ENCODE measurements at regions not wholly inside any gene's neighbourhood (a gene's known extent, or its start where the extent isn't known, plus 50 kb on each side); places are given as distances from the start of the nearest gene placed in this dataset.

DNA sequence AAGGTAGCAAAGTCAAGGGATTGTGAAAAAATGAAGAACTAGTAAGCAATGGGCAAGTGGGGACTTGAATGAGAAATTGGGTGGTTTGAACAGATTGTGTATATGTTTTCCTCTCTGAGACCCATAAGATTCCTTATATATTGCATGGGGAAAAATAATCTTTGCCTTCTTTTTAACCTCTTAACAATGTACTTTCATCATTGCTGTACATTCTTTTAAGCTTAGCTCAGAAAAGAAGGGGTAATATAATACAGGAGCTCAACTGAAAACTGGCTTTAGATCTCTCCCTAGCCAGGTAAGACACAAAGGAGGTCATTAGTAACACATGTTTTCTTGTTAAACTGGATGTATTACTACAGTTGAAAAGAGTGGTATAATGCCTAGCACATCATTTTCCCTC is 287.2 kb downstream of the RNF144B start:
- no peak for DNase-seq

DNA sequence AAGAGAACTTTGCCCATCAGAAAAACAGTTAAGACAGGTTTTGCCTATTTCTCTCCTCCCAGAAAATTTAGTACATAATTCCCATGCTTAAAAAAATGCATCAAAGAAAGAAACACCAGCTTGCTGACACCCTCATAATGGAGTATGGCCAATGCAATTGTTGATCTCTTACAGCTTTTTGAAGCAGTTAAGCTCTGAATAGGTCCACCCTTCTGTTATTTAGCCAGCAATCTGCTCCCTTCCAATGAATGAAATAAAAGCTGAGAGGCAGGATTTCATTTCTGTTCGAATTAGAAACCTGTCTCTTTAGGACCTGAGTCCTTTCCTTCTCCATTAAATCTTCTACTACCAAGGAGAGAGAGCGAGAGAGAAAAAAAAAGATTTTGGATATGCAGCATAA is 288.7 kb downstream of the RNF144B start:
- DNase-seq: no peak

DNA sequence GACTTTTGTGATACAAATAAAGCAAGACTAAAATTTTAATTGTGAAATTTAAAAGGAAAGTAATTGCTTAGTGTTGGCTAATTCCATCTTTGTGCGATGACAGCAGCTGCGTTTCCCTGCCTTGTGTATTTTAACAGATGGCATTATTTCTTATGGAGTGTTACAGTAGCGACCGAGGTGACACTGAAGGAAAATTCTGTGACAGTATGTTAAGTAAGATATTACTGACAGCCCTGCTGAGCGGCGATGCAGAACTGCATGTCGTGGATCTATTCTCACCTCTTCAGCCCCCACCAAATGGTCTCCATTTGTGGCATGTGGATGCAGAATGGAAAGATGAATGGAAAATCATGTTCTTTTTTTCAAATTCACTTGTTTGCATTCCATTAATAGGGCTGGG is 289.4 kb downstream of the RNF144B start:
- no peak for DNase-seq

DNA sequence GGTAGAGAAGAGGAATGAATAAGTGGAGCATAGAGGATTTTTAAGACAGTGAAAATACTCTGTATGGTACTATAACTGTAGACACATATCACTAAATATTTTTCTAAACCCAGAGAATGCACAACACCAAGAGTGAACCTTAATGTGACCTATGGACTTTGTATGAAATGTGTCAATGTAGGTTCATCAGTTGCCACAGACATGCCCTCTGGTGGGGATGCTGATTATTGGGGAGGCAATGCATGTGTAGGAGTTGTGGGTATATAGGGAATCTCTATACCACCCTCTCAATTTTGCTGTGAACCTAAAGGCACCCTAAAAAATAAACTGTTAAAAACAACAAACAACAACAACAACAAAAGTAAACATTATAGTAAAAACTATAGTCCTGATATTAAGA is 293.7 kb downstream of the RNF144B start:
- no peak for DNase-seq

DNA sequence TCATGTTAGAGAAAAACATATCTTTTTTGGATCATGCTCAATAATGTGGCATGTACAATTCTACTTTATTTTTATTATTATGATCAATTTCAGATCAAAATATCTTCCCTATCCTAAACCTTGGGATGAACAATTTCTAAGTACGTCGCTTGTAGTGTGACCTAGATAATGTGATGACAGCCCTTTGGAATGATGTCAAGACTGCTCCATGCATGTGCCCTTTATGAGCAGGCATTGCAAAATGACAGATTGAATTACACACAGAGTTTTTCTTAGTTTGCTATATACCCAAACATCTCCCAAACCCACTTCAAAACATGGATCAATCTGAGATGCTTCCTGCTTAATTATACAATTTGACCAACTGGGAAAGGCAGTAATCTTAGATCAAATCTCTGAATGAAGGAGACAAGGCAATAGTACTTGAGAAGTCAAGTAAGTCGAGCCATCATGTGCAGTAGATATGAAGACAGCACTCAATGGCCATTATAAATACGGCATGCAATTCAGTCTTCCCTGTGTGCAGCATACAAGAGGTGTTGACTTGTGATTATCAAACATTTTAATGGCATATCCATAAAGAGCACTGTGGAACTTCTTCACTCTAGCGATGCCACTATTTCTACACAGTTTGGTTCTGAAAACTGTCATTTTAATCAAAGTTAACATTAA is 294.8 kb downstream of the RNF144B start:
- no peak for DNase-seq

DNA sequence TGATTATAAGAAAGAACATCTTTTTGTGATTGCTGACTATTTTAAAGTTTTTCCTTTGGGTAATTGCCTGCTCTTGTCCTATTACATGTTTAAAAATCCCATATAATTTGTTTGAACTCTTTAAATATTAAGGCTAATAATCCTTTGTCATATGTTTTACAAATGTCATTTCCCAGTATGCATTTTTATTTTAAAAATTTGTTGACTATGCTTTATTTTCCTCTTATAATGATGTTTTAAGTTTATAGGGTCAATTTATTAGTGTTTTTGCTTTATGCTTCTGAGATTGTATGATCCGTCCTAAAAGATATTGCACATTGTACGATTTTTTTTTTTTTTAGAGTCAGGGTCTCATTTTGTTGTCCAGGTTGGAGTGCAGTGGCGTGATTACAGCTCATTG is 297.2 kb downstream of the RNF144B start:
- no peak for DNase-seq

DNA sequence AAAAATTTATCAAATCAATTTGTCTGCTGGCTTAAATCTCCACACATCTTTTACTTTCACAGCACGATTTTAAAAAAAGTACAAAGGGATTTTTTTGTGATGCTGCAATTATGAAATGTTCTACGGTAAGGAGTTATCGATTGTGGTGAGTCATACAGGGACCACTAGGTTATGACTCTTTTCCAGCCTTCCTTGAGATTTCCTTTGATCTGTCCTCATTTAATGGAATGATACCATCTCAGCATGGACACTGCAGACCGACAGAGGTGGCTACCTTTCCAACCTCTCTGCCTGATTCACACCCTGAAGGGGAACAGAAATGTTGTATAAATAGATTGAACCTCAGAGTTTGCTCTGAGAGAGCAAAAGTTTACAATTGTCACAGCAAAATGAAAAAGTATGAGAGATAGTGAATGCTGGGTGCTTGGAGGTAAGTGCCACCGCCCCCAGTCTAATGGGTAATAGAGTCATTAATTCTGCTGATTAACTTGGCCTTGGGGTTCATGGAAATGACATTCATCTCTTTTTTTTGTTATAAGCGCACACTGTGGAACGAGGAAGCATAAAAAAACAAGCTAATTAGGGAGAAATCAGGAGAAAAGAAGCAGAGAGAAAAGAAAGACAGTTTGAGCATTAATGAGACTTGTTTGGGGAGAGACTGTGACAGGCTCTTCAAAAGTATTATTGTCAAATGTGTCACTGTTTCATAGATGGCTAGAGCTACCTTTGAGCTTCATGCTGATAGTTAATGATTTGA is 306.0 kb downstream of the RNF144B start:
- no peak for DNase-seq

DNA sequence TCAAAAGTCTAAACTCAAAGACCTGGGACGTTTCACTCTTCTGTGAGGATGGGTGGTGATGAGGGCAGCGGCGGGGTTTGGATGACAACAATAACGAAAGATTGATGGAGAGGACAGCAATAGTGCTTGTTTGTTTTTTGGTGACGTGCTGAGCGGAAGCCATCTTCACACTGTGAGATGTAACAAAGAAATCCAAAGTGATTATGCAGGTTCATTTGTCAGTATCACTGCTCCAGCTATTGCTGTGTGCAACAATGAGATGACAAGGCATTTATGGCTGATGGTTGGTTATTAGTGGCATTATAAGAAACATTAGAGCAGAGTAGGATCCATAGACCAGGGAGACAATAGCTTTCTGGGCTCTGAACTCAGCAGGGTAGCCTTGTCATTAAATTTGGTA is 306.7 kb downstream of the RNF144B start:
- no peak for DNase-seq

DNA sequence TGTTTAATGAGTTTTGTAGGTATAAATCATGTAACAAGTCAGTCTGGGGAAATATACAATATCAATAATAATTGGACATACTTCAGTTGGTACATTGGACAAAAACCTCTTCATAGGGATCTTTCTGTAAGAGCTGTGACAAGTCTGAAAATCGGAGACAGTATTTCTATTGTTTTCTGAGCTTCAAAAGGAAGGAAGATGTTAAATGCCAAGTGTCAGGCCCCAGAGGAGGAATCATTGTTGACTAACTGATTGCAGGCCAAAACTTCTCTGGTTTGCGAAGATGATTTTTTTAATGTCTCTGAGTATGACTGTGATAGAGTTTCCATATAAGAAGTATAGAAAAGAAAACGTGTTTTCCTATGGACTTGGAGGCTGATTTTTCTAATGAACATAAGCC is 316.4 kb downstream of the RNF144B start:
- DNase-seq: no peak

DNA sequence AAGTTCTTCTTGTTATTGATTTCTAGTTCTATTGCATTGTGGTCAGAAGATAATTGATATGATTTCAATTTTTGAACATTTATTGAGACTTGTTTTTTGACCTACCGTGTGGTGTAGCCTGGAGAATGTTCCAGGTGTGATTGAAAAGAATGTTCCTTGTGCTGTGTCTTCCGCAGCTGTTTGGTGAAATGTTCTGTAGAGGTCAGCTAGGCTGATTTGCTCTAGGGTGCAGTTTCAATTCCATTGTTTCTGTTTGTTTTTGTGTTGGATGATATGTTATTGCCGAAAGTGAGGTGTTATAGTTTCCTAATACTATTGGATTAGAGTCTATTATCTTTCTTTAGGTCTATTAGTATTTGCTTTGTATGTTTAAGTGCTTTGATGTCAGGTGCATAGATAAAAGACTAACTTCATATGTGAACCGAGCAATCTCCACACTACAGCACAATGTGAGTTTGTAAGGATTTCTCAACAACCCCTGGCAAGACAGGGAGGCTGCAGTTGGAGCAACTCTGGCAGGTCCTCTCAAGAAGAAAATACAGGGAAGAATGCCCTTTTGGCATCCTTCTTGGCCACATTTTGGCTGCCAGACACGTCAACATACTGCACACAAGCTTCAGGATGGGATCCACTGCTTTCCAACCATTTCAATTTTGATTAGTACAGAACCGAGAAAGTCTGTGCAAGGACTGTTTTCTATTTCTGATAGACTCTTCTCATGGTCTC is 320.7 kb downstream of the RNF144B start:
- DNase-seq: no peak

DNA sequence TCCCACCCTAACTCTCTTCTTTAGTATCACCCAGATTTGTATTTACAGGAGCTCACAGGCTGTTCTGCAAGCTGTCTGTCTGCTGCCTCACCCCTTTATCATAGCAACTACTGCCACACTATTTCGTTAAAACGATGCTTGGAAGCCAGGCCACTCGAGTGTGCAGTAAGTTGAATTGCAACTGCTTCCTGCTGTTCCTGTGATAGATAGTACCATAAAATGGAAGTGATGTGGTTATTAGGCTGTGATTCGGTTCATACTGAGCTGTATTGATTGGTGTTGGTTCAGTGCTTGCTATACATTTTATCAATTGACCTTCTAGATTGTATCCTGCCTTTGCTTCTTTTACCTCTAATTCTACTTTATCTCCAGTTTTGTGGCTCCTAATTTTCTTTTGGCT is 325.4 kb downstream of the RNF144B start:
- DNase-seq: no peak

DNA sequence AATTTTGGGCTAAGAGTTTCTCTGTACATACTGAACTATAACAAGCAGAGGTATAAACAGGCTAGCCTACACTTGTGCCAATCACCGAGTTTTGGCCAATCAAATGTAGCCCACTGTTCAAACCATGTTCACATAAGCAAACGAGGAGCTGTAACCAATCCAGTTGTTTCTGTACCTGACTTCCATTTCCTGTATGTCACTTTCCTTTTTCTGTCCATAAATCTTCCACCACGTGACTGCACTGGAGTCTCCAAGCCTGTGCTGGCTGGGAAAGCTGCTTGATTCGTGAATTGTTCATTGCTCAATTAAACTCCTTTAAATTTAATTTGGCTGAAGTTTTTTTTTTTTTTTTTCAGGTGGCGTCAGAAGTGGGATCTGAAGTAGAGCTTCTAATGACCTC is 332.9 kb downstream of the RNF144B start:
- DNase-seq: no peak

DNA sequence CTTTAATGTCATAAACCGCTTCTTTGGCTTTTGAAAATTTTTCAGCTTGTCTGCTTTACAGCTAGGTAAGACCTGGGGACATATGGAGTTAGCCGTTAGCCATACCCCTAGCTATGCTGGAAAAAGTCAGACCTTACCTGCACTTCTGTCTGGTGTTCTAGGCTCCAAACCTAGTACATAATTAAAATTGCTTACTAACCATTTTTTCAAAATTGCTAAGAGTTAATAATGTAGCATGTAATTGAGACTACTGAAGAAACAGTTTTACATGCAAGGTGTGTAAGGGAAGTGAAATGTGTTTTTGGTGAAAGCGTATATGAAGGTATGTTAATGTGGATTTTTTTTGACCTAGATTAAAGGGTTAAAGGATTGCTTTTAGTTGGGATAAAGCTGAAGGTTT is 336.9 kb downstream of the RNF144B start:
- no peak for DNase-seq

DNA sequence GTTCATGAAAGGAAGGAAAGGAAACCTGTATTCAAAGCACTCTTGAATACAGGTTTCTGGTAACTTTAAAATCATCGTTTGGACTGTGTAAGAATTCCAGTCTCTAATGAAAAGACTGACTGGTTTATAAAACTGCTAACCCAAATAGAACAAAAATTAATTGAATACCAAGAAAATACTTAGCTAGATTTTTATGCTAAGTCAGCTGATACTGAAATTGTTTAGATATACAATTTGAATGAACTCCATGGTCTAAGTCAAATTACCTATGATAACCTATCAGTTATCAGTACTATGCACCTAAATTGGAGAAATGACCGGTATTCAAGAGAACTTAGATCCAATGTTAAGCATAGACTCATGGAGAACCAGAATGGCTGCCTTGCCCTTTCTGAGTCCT is 338.3 kb downstream of the RNF144B start:
- DNase-seq: no peak

DNA sequence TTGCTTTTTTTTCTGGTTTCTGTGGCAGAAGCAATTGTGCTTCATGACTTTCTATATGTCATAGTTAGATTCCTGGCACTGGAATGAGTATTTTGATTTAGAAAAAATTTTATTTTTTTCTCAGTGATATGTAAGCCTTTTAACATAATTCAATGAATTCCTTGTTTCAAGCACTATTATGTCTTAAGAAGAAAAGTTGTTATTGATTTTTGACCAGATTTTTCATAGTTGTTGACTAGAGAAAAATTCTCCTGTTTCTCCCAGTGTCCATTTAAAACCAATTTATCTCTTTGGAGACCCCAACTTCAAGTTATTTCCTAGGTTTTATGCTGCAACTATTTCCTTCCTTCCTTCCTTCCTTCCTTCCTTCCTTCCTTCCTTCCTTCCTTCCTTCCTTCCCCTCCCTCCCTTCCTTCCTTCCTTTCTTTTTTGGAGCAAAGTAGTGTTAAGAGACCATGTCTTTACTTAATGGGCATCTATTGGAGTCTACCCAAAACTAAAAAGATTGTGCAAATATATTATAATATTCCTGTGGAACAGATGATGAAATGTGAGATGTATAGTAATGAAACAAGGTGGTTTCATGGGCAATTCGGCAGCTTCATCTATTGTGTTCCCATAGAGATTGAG is 346.9 kb downstream of the RNF144B start:
- no peak for DNase-seq

DNA sequence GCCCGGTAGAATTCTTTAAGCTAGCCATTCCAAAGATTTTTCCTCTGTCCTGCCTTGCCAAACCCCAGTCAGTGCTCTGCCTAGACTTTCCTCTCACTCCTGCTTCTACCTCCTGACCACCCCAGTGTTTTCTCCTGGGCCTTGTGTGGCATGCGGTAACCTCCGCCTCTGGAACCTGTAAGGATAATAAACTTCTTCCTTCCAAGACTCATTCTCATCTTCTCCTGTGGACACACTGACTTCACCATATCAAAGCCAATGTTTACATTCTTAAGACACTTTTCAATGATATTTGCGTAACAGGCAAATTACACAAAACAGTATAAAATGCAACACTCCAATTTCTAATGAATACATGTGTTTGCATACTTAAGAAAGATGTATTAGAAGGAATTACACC is 354.6 kb downstream of the RNF144B start:
- DNase-seq: no peak

DNA sequence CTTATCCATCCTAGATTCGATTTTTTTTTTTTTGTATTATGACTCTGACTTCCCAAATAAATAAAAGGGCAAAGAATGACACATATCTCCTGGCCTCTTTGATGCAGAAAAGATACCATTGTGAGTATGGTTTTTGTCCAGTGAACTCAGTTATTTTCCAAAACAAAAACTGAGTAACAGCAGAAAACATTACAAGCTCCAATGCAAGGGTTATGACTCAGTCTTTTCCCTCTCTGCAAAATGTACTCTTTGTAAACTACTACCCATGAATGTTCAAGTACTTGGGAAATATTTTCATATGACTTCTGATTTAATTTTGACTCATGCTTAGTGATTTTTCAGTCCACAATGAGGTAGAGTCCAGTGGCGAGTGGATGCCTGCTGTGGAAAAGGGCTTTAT is 355.3 kb downstream of the RNF144B start:
- no peak for DNase-seq

DNA sequence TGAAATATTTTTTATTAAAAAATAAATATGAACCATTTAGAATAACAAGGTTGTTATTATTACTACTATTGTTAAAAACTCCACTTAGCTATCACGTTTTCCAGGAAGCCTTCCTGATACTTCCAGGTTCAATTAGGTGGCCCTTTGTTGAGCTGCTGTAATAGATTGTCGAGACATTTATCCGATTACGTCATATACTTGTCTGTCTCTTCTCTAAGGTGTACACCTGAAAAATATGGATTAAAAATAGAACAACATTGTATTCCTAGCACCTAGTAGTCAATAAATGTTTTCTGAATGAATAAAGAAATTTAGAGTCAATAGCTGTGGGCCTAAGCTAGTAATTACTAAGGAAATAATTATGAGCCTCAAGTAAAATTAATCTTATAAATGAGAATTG is 359.6 kb downstream of the RNF144B start:
- no peak for DNase-seq

DNA sequence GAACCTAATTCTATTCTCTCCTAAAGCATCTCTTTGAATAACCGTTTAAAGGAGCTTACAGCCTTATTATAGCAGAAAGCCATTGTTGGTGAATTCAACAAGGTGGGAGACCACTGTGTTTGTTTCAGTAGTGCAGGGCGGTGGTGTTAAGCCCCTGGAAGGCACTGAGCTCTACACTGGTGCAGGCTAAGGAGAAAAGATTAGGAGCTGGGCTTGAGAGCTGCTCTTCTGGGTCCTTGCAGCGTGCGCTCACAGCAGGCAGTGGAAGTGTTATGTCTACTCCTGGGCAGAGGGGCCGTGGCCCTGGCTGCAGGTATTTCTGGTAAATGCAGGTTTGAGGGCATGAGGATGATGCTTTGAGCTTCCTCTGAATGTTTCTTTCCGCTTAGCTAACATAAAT is 361.2 kb downstream of the RNF144B start:
- no peak for DNase-seq

DNA sequence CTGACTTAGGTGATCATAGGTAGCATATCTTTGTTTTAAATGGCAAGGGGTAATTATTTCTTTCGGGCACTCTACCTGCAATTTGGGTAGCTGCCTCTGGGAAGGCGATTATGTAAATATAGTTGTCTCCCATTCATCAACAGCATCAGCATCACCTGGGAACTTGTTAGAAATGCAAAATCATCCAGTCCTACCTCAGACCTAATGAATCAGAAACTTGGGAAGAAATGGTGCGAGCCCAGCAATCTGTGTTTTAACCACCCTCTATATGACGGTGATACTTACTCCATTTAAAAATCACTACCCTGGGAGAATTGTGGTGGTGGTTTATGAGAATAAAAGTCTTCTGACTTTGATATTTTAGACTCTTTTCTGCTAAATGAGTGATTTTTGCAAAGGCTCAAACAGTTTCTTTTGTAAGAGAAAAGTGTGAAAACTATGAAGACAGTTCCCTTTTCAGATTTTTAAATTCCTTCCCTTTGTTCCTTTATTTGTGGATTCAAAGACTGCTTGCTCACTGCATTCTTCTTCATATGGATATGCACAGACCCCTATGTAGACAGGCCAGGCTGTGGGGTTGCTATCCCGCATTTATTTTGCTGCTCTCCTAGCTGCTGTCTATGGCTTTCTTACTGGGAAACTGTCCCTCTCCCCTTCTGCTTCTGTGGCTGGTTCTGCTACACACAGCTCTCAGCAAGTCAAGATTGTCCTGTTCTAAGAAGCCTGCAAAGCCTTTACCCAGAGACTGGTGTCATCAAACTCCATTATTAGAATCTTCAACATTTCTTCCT is 365.3 kb downstream of the RNF144B start:
- no peak for DNase-seq

DNA sequence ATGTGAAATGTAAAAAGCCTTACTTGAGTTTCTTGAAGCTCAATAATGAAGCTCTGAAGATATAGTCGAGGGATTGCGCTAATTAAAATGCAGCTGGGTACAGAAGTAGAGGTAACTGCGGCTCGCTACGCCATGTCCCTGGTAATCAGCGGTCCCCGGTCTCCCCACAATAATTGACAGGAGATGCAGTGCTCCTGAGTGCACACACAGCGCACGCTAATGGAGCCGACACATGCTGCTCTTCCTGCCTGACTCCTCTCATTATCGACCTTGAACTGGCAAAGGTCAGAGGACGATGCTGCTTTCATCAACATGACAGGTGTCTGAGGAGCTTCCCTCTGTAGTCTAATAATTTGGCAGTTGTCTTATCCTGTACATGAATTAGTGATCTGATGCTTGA is 365.9 kb downstream of the RNF144B start:
- no peak for DNase-seq

DNA sequence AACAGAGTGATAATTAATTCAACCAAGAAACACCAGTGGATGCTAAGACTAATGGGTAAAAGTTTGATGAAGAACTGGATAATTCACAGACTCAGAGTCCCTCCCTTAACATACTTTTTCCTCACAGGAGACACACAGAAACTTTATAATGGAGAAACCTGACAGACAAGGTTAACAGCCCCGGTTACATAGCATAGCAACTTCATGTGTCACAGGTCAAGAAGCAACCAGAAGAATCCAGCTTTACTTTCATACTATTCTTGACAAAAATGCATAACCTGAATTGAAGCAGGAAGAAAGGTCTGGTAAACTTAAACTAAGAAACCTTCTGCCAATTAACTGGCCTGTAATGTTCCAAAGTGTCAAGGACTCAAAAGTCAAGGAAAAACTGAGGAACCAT is 375.9 kb downstream of the RNF144B start:
- DNase-seq: no peak

DNA sequence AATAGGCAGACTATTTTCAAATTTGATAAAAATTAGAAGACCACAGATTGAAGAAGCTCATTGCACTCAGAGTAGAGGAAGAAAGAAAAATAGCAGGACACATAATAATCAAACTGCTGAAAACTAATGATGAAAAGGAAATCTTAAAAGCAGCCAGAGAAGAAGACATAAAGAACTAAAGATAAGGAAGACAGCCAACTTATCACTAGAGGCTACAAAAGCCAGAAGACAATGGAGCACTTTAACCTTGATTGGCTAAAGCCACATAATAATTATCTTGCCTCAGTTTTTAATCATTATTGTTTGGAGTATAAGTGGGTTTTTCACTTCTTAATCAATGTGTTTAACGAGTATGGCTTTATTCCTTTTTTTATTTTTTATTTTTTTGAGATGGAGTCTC is 397.6 kb downstream of the RNF144B start:
- no peak for DNase-seq
